ENCODE measurements at regions not wholly inside any gene's neighbourhood (a gene's known extent, or its start where the extent isn't known, plus 50 kb on each side); places are given as distances from the start of the nearest gene placed in this dataset.

DNA sequence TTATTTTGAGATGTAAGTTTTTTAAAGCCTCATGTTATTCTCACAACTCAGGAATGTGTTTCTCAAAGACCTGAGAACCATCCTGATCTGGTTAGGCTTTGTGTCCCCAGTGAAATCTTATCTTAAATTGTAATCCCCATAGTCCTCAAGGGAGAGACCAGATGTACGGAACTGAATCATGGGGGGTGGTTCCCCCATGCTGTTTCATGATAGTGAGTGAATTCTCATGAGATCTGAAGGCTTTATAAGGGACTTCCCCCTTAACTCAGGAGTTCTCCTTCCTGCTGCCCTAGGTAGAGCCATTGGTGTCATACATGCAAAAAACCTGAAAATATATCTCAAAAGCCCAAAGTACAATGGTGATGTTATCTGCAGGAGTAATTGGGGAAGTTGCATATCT lies 836.7 kb downstream of the CBLN2 start:
- TF ChIP-seq GATA3 (IDR thresholded peaks at IDR 0.05; ENCODE audit: low read depth, low read length) (no peak), GATA2 (IDR thresholded peaks at IDR 0.05; ENCODE audit: low read depth, low read length) (no peak)
